ENCODE measurements at regions not wholly inside any gene's neighbourhood (a gene's known extent, or its start where the extent isn't known, plus 50 kb on each side); places are given as distances from the start of the nearest gene placed in this dataset.

DNA sequence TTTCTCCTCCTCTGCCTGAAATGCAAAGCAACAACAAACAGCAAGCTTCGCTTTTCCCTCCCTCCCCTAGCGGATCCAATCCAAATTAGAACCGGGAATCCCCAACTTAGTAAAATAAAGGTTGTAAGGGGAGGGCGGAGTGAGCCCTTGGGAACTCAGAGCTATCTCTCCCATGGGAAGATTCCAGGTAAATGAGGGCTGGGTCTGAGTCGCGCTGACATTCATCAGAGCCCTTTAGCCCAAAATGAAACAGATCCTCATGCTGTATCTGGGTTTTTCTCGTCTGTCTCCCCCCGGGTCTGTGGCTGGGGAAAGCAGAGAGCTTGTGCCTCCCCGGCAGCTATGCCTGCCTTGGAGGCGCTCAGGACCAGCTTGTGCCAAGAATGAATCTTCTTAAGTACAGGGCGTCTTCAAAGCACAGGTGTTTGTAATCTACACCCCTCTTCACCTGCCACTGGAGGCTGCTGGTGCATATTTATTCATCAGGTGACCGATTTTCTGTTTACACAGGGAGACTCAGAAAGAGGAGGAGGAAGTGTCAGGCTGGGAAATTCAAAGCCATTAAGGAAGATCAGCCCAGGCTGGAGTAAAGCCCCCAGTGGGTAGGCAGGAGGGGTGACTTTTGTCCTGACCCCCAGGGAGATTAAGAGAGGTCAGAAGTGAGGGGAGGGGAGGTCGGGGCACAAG lies 55.0 kb upstream of the GSE1 start:
- intact Hi-C loops (cut with micrococcal nuclease; ENCODE audit: unreplicated experiment) = loop anchor here (1.0 to 5.0 kb wide), 4 partner anchors 33 to 136 kb away; no protein-coding TSS in a partner anchor
- H3K4me2 ChIP-seq = peak overlapping the region; percentile 83
- H3K36me3 ChIP-seq (ENCODE audit: low read depth) = no peaks in the 10 kb centered on the region
- TF ChIP-seq CTCF (conservative IDR thresholded peaks at IDR 0.05) (no peak), EZH2 (IDR thresholded peaks at IDR 0.05; ENCODE audit: low read depth) (no peak)
- CTCF ChIA-PET = interaction anchor here (1.0 kb wide), 3 partner anchors 11 to 443 kb away, joined by 3 to 4 read pairs (median 3); no protein-coding TSS in a partner anchor
- peaks cover 39% of the 10 kb centered on the region for H3K4me1 ChIP-seq (replicated peaks; ENCODE audit: insufficient read depth)
- POLR2A ChIA-PET (ENCODE audit: unreplicated experiment) = interaction anchor here (0.5 to 0.7 kb wide), 4 partner anchors 10 to 194 kb away, joined by 3 to 8 read pairs (median 4); no protein-coding TSS in a partner anchor
- peaks cover 46% of the 10 kb centered on the region for H4K20me1 ChIP-seq (ENCODE audit: insufficient read depth)
- H3K9me3 ChIP-seq (ENCODE audit: insufficient read depth, low read depth) = no peaks in the 10 kb centered on the region
- H3K27ac ChIP-seq = peak overlapping the region; percentile 61
- H3K9me2 ChIP-seq (ENCODE audit: insufficient read depth) = no peaks in the 10 kb centered on the region
- H3K79me2 ChIP-seq (ENCODE audit: low read depth) = peaks cover 81% of the 10 kb centered on the region
- no peaks in the 10 kb centered on the region for H3K27me3 ChIP-seq (ENCODE audit: insufficient read depth, low read depth)
- BruUV-seq (replicated peaks) = no TSS peak
- peaks cover 45% of the 10 kb centered on the region for H3F3A ChIP-seq (ENCODE audit: insufficient read depth, low read depth)
- H3K4me3 ChIP-seq = peak overlapping the region; percentile 72
- H2AFZ ChIP-seq = no peak overlapping the region
- DNase-seq = peak; percentile 59 to 94

DNA sequence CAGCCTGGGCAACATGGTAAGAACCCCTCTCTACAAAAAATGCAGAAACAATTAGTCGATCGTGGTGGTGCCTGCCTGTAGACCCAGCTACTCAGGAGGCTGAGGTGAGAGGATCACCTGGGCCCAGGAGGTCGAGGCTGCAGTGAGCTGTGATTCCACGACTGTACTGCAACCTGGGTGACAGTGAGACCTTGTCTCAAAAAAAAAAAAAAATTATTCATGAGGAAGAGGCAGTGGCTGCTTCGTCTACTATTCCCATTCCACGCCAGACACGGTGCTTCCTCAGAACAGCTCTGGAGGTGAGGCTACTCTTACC lies 52.2 kb upstream of the GSE1 start:
- Histone ChIP-seq H3K36me3 (ENCODE audit: low read depth) (no peaks in the 10 kb centered on the region), H3K27ac (no peak overlapping the region), H3K4me2 (no peak overlapping the region), H3K9me3 (ENCODE audit: insufficient read depth, low read depth) (no peaks in the 10 kb centered on the region), H3K79me2 (ENCODE audit: low read depth) (peaks cover 96% of the 10 kb centered on the region), H4K20me1 (ENCODE audit: insufficient read depth) (peaks cover 74% of the 10 kb centered on the region), H3K9me2 (ENCODE audit: insufficient read depth) (no peaks in the 10 kb centered on the region), H3F3A (ENCODE audit: insufficient read depth, low read depth) (peaks cover 51% of the 10 kb centered on the region), H3K27me3 (ENCODE audit: insufficient read depth, low read depth) (no peaks in the 10 kb centered on the region), H2AFZ (no peak overlapping the region), H3K4me3 (no peak overlapping the region), H3K4me1 (replicated peaks; ENCODE audit: insufficient read depth) (peaks cover 48% of the 10 kb centered on the region)
- POLR2A ChIA-PET (ENCODE audit: unreplicated experiment) = no interaction called here
- CTCF ChIA-PET = no interaction called here
- DNase-seq = no peak
- no peak for TF ChIP-seq EZH2 (IDR thresholded peaks at IDR 0.05; ENCODE audit: low read depth)
- TF ChIP-seq CTCF (conservative IDR thresholded peaks at IDR 0.05) = no peak
- BruUV-seq (replicated peaks) = no TSS peak
- intact Hi-C loops (cut with micrococcal nuclease; ENCODE audit: unreplicated experiment) = no loop called here

GRCh38 chr16:85561248-85562092 lies 51.7 kb upstream of the GSE1 start:
- BruUV-seq (replicated peaks) = no TSS peak
- POLR2A ChIA-PET (ENCODE audit: unreplicated experiment) = no interaction called here

More at GRCh38 chr16:85561248-85562092, 51.7 kb upstream of the GSE1 start:
- H2AFZ ChIP-seq = no peak overlapping the region
- H3K9me3 ChIP-seq (ENCODE audit: insufficient read depth, low read depth) = no peaks in the 10 kb centered on the region
- intact Hi-C loops (cut with micrococcal nuclease; ENCODE audit: unreplicated experiment) = no loop called here
- no peak overlapping the region for H3K4me2 ChIP-seq
- peaks cover 51% of the 10 kb centered on the region for H3F3A ChIP-seq (ENCODE audit: insufficient read depth, low read depth)
- no peak overlapping the region for H3K27ac ChIP-seq
- no peaks in the 10 kb centered on the region for H3K36me3 ChIP-seq (ENCODE audit: low read depth)
- no peak for TF ChIP-seq EZH2 (IDR thresholded peaks at IDR 0.05; ENCODE audit: low read depth)
- TF ChIP-seq CTCF (conservative IDR thresholded peaks at IDR 0.05) = no peak
- H3K4me1 ChIP-seq (replicated peaks; ENCODE audit: insufficient read depth) = peaks cover 48% of the 10 kb centered on the region
- peaks cover 96% of the 10 kb centered on the region for H3K79me2 ChIP-seq (ENCODE audit: low read depth)
- CTCF ChIA-PET = no interaction called here
- H4K20me1 ChIP-seq (ENCODE audit: insufficient read depth) = peaks cover 80% of the 10 kb centered on the region
- no peak overlapping the region for H3K4me3 ChIP-seq
- DNase-seq = no peak
- H3K9me2 ChIP-seq (ENCODE audit: insufficient read depth) = no peaks in the 10 kb centered on the region
- no peaks in the 10 kb centered on the region for H3K27me3 ChIP-seq (ENCODE audit: insufficient read depth, low read depth)

All from PC-9 (cell line).